Ishikawa (cell line): ENCODE measurements at regions not wholly inside any gene's neighbourhood (a gene's known extent, or its start where the extent isn't known, plus 50 kb on each side); places are given as distances from the start of the nearest gene placed in this dataset.

ENCODE experiments used
- CEBPB ChIP-seq: IDR thresholded peaks from 2 replicates; pipeline ENCODE4 v1.6.1; 2012
- CREB1 ChIP-seq: IDR thresholded peaks from 2 replicates; pipeline ENCODE4 v1.6.1; 2012; ENCODE audit warnings: low read depth
- EGR1 ChIP-seq: IDR thresholded peaks from 2 replicates; pipeline ENCODE4 v1.6.1; 2012
- EP300 ChIP-seq: IDR thresholded peaks from 2 replicates; pipeline ENCODE4 v1.6.1; 2012; ENCODE audit warnings: borderline replicate concordance
- FOXM1 ChIP-seq: IDR thresholded peaks from 2 replicates; pipeline ENCODE4 v1.6.1; 2012; ENCODE audit warnings: low read depth, borderline replicate concordance
- MAX ChIP-seq: IDR thresholded peaks from 2 replicates; pipeline ENCODE4 v1.6.1; 2012
- NFIC ChIP-seq: IDR thresholded peaks from 2 replicates; pipeline ENCODE4 v1.6.1; 2012
- RAD21 ChIP-seq: IDR thresholded peaks from 2 replicates; pipeline ENCODE4 v1.6.1; 2012; ENCODE audit warnings: low read depth
- REST ChIP-seq: IDR thresholded peaks from 2 replicates; pipeline ENCODE4 v1.6.1; 2012; ENCODE audit warnings: low read depth, mild to moderate bottlenecking
- TAF1 ChIP-seq: IDR thresholded peaks from 2 replicates; pipeline ENCODE4 v1.6.1; 2012; ENCODE audit warnings: low read depth, mild to moderate bottlenecking
- TCF12 ChIP-seq: IDR thresholded peaks from 2 replicates; pipeline ENCODE4 v1.6.1; 2012; ENCODE audit warnings: low read depth
- TEAD4 ChIP-seq: IDR thresholded peaks from 2 replicates; pipeline ENCODE4 v1.6.1; 2012
- USF1 ChIP-seq: IDR thresholded peaks from 2 replicates; pipeline ENCODE4 v1.6.1; 2012
- YY1 ChIP-seq: IDR thresholded peaks from 2 replicates; pipeline ENCODE4 v1.6.1; 2012; ENCODE audit warnings: low read depth
- ZBTB7A ChIP-seq: IDR thresholded peaks from 2 replicates; pipeline ENCODE4 v1.6.1; 2012; ENCODE audit warnings: low read depth

GRCh38 chr13:34555988-34556387, 386.1 kb upstream of the NBEA start:
- TF ChIP-seq RAD21 (no peak), CEBPB (no peak), CREB1 (no peak), TCF12 (no peak), USF1 (no peak), REST (no peak), EGR1 (no peak)

GRCh38 chr13:34561033-34561432, 381.0 kb upstream of the NBEA start:
- TF ChIP-seq TCF12 (no peak), NFIC (no peak), CREB1 (no peak), TEAD4 (no peak), REST (no peak), CEBPB (no peak), ZBTB7A (no peak), MAX (no peak), FOXM1 (no peak), YY1 (no peak), RAD21 (no peak), EP300 (no peak), TAF1 (no peak)

GRCh38 chr13:34567597-34567996, 374.5 kb upstream of the NBEA start:
- TF ChIP-seq RAD21 (no peak), CEBPB (no peak), EGR1 (no peak), USF1 (no peak), ZBTB7A (no peak), FOXM1 (no peak), TCF12 (no peak), EP300 (no peak), TAF1 (no peak), REST (no peak)

- no peak for TF ChIP-seq EP300
- no peak for TF ChIP-seq CREB1
Measured at GRCh38 chr13:34570698-34571353, 371.2 kb upstream of the NBEA start.

GRCh38 chr13:34571716-34572115, 370.4 kb upstream of the NBEA start:
- TF ChIP-seq FOXM1 (no peak), MAX (no peak), NFIC (no peak)
